ENCODE measurements at regions not wholly inside any gene's neighbourhood (a gene's known extent, or its start where the extent isn't known, plus 50 kb on each side); places are given as distances from the start of the nearest gene placed in this dataset.
A peak's percentile ranks its signal among the peaks of the same experiment; 100 is the strongest.

DNA sequence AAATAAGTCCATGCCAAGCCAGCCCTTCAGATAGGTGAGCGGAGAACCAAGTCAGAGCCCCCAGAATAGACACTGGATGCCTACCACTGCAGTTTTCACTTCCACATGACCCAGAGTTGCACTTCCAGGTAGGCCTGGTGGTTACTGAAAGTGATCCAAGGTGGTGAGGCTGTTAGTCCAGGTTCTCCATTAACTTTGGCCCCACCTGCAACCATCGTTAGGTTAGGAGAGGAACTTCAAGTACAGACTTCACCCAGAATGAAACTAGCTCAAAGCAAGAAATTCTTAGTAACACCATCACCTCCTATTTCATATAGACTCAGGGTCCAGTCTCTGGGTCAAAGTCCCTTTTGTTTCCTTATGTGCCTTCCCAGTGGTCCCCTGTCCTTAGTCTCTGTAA, 293.1 kb upstream of the ID2 start:
- Histone ChIP-seq H3K4me3 (no peak overlapping the region), H3K36me3 (ENCODE audit: low read depth) (no peaks in the 10 kb centered on the region), H3K9me3 (no peaks in the 10 kb centered on the region), H3K4me1 (ENCODE audit: low read depth) (peaks cover 8% of the 10 kb centered on the region)
- intact Hi-C loops (cut with DNase I, micrococcal nuclease) = no loop called here
- ATAC-seq (peak; percentile 81), DNase-seq (peak in 1 of 3 donors; percentile 34)
- no peak for TF ChIP-seq CTCF (IDR thresholded peaks at IDR 0.05)

GRCh38 chr2:8389431-8390108, 292.3 kb upstream of the ID2 start:
- intact Hi-C loops (cut with DNase I, micrococcal nuclease) = no loop called here
- Histone ChIP-seq H3K4me1 (ENCODE audit: low read depth) (peaks cover 8% of the 10 kb centered on the region), H3K4me3 (no peak overlapping the region), H3K36me3 (ENCODE audit: low read depth) (no peaks in the 10 kb centered on the region), H3K9me3 (no peaks in the 10 kb centered on the region)
- ATAC-seq (peak; percentile 86), DNase-seq (no peak)
- no peak for TF ChIP-seq CTCF (IDR thresholded peaks at IDR 0.05)

DNA sequence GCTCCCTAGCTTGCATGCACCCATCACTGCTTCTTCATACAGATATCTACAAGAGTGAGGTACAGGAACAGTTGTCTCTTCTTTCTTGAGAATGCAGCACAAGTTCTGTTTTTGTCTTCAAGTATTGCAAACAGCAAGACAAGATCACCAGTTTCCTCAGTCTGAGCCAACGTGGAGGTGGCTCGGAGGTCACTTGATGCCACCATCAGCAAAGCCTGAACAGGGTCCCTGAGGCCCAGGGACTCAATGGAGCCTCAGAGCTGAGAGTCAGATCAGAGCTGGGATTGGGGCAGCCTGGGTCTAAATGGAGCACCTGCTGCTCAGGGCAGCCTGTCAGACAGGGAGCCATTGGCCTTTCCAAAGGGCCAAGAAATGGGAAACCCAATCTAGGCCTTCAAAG, 290.7 kb upstream of the ID2 start:
- H3K9me3 ChIP-seq = no peaks in the 10 kb centered on the region
- peaks cover 8% of the 10 kb centered on the region for H3K4me1 ChIP-seq (ENCODE audit: low read depth)
- H3K4me3 ChIP-seq = no peak overlapping the region
- no peaks in the 10 kb centered on the region for H3K36me3 ChIP-seq (ENCODE audit: low read depth)
- intact Hi-C loops (cut with DNase I, micrococcal nuclease) = no loop called here
- DNase-seq (no peak), ATAC-seq (no peak)
- no peak for TF ChIP-seq CTCF (IDR thresholded peaks at IDR 0.05)

- H3K9me3 ChIP-seq = no peaks in the 10 kb centered on the region
- H3K36me3 ChIP-seq (ENCODE audit: low read depth) = no peaks in the 10 kb centered on the region
- no peak for ATAC-seq
- DNase-seq = no peak
- TF ChIP-seq CTCF (IDR thresholded peaks at IDR 0.05) = no peak
- no peak overlapping the region for H3K4me3 ChIP-seq
- H3K4me1 ChIP-seq (ENCODE audit: low read depth) = peaks cover 8% of the 10 kb centered on the region
- intact Hi-C loops (cut with DNase I, micrococcal nuclease) = no loop called here
These were observed 290.3 kb upstream of the ID2 start for GRCh38 chr2:8391584-8391983.

DNA sequence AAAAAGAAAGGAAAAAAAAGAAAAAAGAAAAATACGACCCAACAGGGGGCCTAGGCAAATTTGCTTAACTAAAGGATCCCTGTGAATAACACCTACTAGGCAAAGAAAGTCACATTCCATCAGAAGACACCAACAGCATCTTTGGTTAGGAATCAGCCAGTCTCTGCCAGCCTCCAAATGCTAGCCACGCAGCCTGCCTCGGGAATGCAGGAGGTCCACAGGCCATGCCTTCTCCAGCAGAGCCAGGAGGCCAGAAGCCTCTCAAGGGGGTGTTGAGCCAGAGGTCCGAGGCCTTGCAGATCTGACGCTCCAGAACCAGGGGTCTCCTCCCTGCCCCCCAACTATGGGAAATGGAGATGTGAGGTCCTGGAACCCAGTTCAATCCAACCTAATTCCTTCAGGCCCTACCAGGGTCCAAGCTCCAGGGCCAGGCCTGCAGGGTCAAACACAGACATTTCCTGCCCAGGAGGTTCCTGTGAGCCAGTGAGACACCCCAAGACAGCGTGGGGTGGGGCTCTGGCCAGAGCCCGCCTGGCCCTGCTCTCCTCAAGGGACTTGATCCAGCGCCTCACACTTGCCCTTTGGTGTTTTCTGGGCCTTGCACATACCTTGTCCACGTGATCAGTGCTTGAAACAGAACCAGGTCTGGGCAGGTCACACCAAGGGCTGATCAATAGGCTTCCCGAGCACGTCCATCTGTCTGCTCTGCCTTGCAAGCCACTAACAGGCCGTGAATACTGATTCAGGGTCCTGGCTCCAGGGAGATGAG, 289.6 kb upstream of the ID2 start:
- Histone ChIP-seq H3K4me1 (ENCODE audit: low read depth) (peaks cover 8% of the 10 kb centered on the region), H3K36me3 (ENCODE audit: low read depth) (no peaks in the 10 kb centered on the region), H3K9me3 (no peaks in the 10 kb centered on the region), H3K4me3 (no peak overlapping the region)
- DNase-seq = no peak
- intact Hi-C loops (cut with DNase I, micrococcal nuclease) = no loop called here
- ATAC-seq = no peak
- TF ChIP-seq CTCF (IDR thresholded peaks at IDR 0.05) = no peak

All from mucosa of descending colon (tissue), 3 donors.